Mesendoderm (in vitro differentiated cells): ENCODE measurements at regions not wholly inside any gene's neighbourhood (a gene's known extent, or its start where the extent isn't known, plus 50 kb on each side); places are given as distances from the start of the nearest gene placed in this dataset.

Experiments
- DNase-seq: peaks from one replicate; pipeline ENCODE4 v3.0.0; 2013
- H2AK5ac ChIP-seq: 2 replicates; pipeline ENCODE4 v1.6.1; 2013; ENCODE audit warnings: low read length, inconsistent platforms
- H2BK120ac ChIP-seq: 2 replicates; pipeline ENCODE4 v1.6.1; 2013; ENCODE audit warnings: low read depth, mild to moderate bottlenecking, low read length, moderate library complexity, mixed read lengths
- H2BK15ac ChIP-seq: replicated peaks from 2 replicates; pipeline ENCODE4 v1.6.1; 2013; ENCODE audit warnings: low read depth, mild to moderate bottlenecking, moderate library complexity
- H2BK5ac ChIP-seq: 2 replicates; pipeline ENCODE4 v1.6.1; 2013; ENCODE audit warnings: low read length, inconsistent platforms
- H3K18ac ChIP-seq: 2 replicates; pipeline ENCODE4 v1.6.1; 2013; ENCODE audit warnings: mild to moderate bottlenecking, low read length, mixed read lengths
- H3K23ac ChIP-seq: one replicate; pipeline ENCODE4 v1.6.1; 2013; ENCODE audit warnings: low read length
- H3K27ac ChIP-seq: 2 replicates; pipeline ENCODE4 v1.5.1; 2013; ENCODE audit warnings: low read depth, mild to moderate bottlenecking, inconsistent platforms, low read length, moderate library complexity
- H3K27me3 ChIP-seq: 2 replicates; pipeline ENCODE4 v1.6.1; 2013; ENCODE audit warnings: low read length, control low read depth, mild to moderate bottlenecking, inconsistent platforms; ENCODE audit not compliant: insufficient read depth, poor library complexity
- H3K36me3 ChIP-seq: 2 replicates; pipeline ENCODE4 v1.6.1; 2013; ENCODE audit warnings: low read length, inconsistent platforms; ENCODE audit not compliant: control insufficient read depth, insufficient read depth
- H3K4ac ChIP-seq: one replicate; pipeline ENCODE4 v1.6.1; 2013; ENCODE audit warnings: low read depth, mild to moderate bottlenecking, low read length, moderate library complexity
- H3K4me1 ChIP-seq: 2 replicates; pipeline ENCODE4 v1.6.1; 2013; ENCODE audit warnings: low read depth, low read length, inconsistent platforms; ENCODE audit not compliant: control insufficient read depth
- H3K4me2 ChIP-seq: 2 replicates; pipeline ENCODE4 v1.6.1; 2013; ENCODE audit warnings: low read length
- H3K4me3 ChIP-seq: 2 replicates; pipeline ENCODE4 v1.5.1; 2013; ENCODE audit warnings: mild to moderate bottlenecking, low read length
- H3K56ac ChIP-seq: one replicate; pipeline ENCODE4 v1.6.1; 2013; ENCODE audit warnings: low read length
- H3K79me1 ChIP-seq: 2 replicates; pipeline ENCODE4 v1.6.1; 2013; ENCODE audit warnings: low read length, inconsistent platforms
- H3K79me2 ChIP-seq: 2 replicates; pipeline ENCODE4 v1.6.1; 2013; ENCODE audit warnings: mild to moderate bottlenecking, low read length; ENCODE audit not compliant: control insufficient read depth, insufficient read depth
- H3K9ac ChIP-seq: 2 replicates; pipeline ENCODE4 v1.6.1; 2013; ENCODE audit warnings: low read length, inconsistent platforms
- H4K5ac ChIP-seq: one replicate; pipeline ENCODE4 v1.6.1; 2013; ENCODE audit warnings: low read length
- H4K8ac ChIP-seq: one replicate; pipeline ENCODE4 v1.6.1; 2013; ENCODE audit warnings: low read depth, mild to moderate bottlenecking, control low read depth, low read length, moderate library complexity
- WGBS: extraction: QIAGEN DNeasy Blood & Tissue Kit; methylation state at CpG from one replicate; pipeline ENCODE4 v1.1.7; 2013; ENCODE audit warnings: low lambda C conversion rate, missing lambda C conversion rate; ENCODE audit not compliant: insufficient coverage; ENCODE audit errors: extremely low coverage; 5-methylcytosine and 5-hydroxymethylcytosine counted together

- Histone ChIP-seq H2BK120ac (no peak overlapping the region), H3K23ac (no peak overlapping the region), H3K56ac (no peak overlapping the region), H2BK15ac (no peak overlapping the region), H2AK5ac (no peak overlapping the region), H3K4me1 (no peaks in the 10 kb centered on the region), H3K79me2 (no peaks in the 10 kb centered on the region), H3K27ac (no peak overlapping the region), H3K4me3 (no peak overlapping the region), H4K8ac (no peak overlapping the region), H3K4me2 (no peak overlapping the region), H3K27me3 (no peaks in the 10 kb centered on the region), H4K5ac (no peak overlapping the region), H3K9ac (no peak overlapping the region), H2BK5ac (no peak overlapping the region), H3K36me3 (no peaks in the 10 kb centered on the region), H3K4ac (no peak overlapping the region), H3K79me1 (no peaks in the 10 kb centered on the region), H3K18ac (no peak overlapping the region)
- no CpG with 5 or more reads among the region's 1 CpG for WGBS
- DNase-seq: no peak
These were observed 51.7 kb upstream of the NFKBIA start for GRCh38 chr14:35456261-35456660.

DNA sequence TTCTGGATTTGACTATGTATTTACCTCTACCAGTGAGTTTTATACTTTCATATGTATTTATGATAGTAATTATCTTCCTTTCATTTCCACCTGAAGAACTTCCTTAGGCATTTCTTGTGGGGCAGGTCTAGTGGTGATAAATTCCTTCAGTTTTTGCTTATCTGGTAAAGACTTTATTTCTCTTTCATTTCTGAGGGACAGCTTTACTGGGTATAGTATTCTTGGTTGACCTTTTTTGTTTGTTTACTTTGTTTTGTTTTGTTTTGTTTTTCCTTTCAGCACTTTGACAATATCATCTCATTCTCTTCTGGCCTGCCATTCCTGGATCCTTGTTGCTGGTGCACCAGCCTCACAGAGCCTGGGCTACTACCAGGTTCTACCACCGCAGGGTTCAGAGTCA lies 53.9 kb upstream of the NFKBIA start:
- Histone ChIP-seq H3K56ac (no peak overlapping the region), H3K27me3 (no peaks in the 10 kb centered on the region), H3K4me2 (no peak overlapping the region), H3K9ac (no peak overlapping the region), H4K5ac (no peak overlapping the region), H2BK120ac (no peak overlapping the region), H3K4me1 (no peaks in the 10 kb centered on the region), H3K4me3 (no peak overlapping the region), H3K79me2 (no peaks in the 10 kb centered on the region), H2AK5ac (no peak overlapping the region), H3K27ac (no peak overlapping the region), H3K36me3 (no peaks in the 10 kb centered on the region), H3K23ac (no peak overlapping the region), H3K18ac (no peak overlapping the region), H4K8ac (no peak overlapping the region), H2BK5ac (no peak overlapping the region), H3K79me1 (no peaks in the 10 kb centered on the region), H2BK15ac (no peak overlapping the region), H3K4ac (no peak overlapping the region)
- no CpG with 5 or more reads among the region's 1 CpG for WGBS
- DNase-seq: no peak

DNA sequence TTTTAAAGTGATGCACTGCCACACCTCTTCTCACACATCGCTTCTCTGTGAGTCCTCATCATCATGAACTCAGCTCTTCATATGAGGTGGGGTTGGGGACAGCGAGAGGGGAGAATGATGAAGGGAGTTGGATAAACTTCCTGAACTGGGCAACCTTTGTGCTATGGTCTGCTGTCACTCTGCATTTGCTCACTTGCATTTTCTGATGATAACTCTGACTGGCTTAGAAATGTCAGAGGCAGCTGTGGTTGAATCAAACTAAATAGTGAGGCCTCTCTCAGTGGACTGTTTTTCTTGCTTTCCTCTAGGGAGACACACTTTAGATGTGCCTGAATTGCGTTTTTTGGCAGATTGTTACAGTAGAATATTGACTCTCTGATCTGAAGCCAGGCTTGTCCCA lies 55.2 kb upstream of the NFKBIA start:
- H3K23ac ChIP-seq: no peak overlapping the region
- no CpG with 5 or more reads among the region's 3 CpGs for WGBS
- no peaks in the 10 kb centered on the region for H3K27me3 ChIP-seq
- no peak overlapping the region for H3K4ac ChIP-seq
- H2BK120ac ChIP-seq: no peak overlapping the region
- H3K18ac ChIP-seq: no peak overlapping the region
- no peaks in the 10 kb centered on the region for H3K79me1 ChIP-seq
- H3K36me3 ChIP-seq: no peaks in the 10 kb centered on the region
- H2BK15ac ChIP-seq: no peak overlapping the region
- no peak overlapping the region for H3K4me3 ChIP-seq
- DNase-seq: no peak
- no peak overlapping the region for H3K4me2 ChIP-seq
- H4K5ac ChIP-seq: no peak overlapping the region
- no peaks in the 10 kb centered on the region for H3K79me2 ChIP-seq
- no peak overlapping the region for H2AK5ac ChIP-seq
- H3K27ac ChIP-seq: no peak overlapping the region
- H3K56ac ChIP-seq: no peak overlapping the region
- H4K8ac ChIP-seq: no peak overlapping the region
- no peaks in the 10 kb centered on the region for H3K4me1 ChIP-seq
- no peak overlapping the region for H3K9ac ChIP-seq
- H2BK5ac ChIP-seq: no peak overlapping the region

DNA sequence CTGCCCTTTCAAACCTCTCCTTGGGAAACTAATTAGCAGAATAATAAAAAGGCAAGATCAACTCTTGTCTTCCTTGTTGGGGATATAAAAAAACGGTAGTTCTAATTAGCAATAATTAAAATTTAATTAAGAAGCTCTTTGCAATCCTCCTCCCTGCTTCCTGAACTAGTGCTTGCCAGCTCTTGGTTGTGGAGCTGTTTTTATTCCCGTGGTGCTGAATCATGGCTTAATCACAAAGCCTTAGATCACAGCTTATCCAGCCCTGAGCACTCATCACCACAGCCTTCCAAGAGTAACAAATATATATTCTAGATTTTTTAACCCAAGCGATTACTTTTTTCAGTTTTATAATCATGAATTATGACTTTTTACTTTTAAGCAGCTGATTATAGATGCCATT lies 63.2 kb upstream of the INSM2 start:
- Histone ChIP-seq H3K23ac (no peak overlapping the region), H3K79me2 (no peaks in the 10 kb centered on the region), H4K5ac (no peak overlapping the region), H3K9ac (no peak overlapping the region), H3K27ac (no peak overlapping the region), H2AK5ac (no peak overlapping the region), H3K56ac (no peak overlapping the region), H2BK15ac (no peak overlapping the region), H3K18ac (no peak overlapping the region), H3K4me3 (no peak overlapping the region), H2BK120ac (no peak overlapping the region), H3K4ac (no peak overlapping the region), H3K79me1 (no peaks in the 10 kb centered on the region), H3K36me3 (no peaks in the 10 kb centered on the region), H2BK5ac (no peak overlapping the region), H4K8ac (no peak overlapping the region), H3K27me3 (no peaks in the 10 kb centered on the region), H3K4me1 (no peaks in the 10 kb centered on the region), H3K4me2 (no peak overlapping the region)
- DNase-seq: peak; percentile 40
- WGBS: no CpG with 5 or more reads among the region's 3 CpGs

- H3K79me2 ChIP-seq: no peaks in the 10 kb centered on the region
- no peak overlapping the region for H4K5ac ChIP-seq
- H2BK120ac ChIP-seq: no peak overlapping the region
- no peaks in the 10 kb centered on the region for H3K4me1 ChIP-seq
- no peak overlapping the region for H3K9ac ChIP-seq
- H3K4ac ChIP-seq: no peak overlapping the region
- no peak overlapping the region for H3K27ac ChIP-seq
- no peak overlapping the region for H2BK15ac ChIP-seq
- no peaks in the 10 kb centered on the region for H3K27me3 ChIP-seq
- H3K36me3 ChIP-seq: no peaks in the 10 kb centered on the region
- H2BK5ac ChIP-seq: no peak overlapping the region
- no peak for DNase-seq
- H3K4me2 ChIP-seq: no peak overlapping the region
- H3K18ac ChIP-seq: no peak overlapping the region
- no peak overlapping the region for H3K23ac ChIP-seq
- H3K56ac ChIP-seq: no peak overlapping the region
- WGBS: no CpG with 5 or more reads among the region's 3 CpGs
- no peak overlapping the region for H2AK5ac ChIP-seq
- H4K8ac ChIP-seq: no peak overlapping the region
- no peaks in the 10 kb centered on the region for H3K79me1 ChIP-seq
- H3K4me3 ChIP-seq: no peak overlapping the region
These were observed 62.2 kb upstream of the INSM2 start for GRCh38 chr14:35471803-35472202.

DNA sequence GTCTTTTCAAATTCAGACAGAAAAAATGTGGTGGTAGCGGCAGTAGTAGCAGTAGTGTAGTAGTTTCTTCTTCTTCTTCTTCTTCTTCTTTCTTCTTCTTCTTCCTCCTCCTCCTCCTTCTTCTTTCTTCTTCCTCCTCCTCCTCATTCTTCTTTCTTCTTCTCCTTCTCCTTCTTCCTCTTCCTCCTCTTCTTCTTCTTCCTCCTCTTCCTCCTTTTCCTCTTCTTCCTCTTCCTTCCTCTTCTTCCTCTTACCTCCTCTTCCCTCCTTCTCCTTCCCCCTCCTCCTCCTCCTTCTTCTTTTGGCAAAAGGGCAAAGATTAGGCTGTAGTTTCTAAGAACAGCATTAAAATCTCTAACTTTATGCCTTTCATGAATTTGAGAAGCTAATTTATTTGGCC lies 59.6 kb upstream of the INSM2 start:
- no CpG with 5 or more reads among the region's 1 CpG for WGBS
- no peaks in the 10 kb centered on the region for H3K79me2 ChIP-seq
- H3K9ac ChIP-seq: no peak overlapping the region
- H3K56ac ChIP-seq: no peak overlapping the region
- H3K27ac ChIP-seq: no peak overlapping the region
- no peak overlapping the region for H3K4me3 ChIP-seq
- H3K18ac ChIP-seq: no peak overlapping the region
- H2AK5ac ChIP-seq: no peak overlapping the region
- no peak overlapping the region for H2BK15ac ChIP-seq
- H3K27me3 ChIP-seq: no peaks in the 10 kb centered on the region
- no peaks in the 10 kb centered on the region for H3K4me1 ChIP-seq
- no peaks in the 10 kb centered on the region for H3K79me1 ChIP-seq
- no peak overlapping the region for H4K8ac ChIP-seq
- H2BK120ac ChIP-seq: no peak overlapping the region
- no peak overlapping the region for H3K4me2 ChIP-seq
- DNase-seq: no peak
- H3K4ac ChIP-seq: no peak overlapping the region
- no peak overlapping the region for H4K5ac ChIP-seq
- H2BK5ac ChIP-seq: no peak overlapping the region
- no peak overlapping the region for H3K23ac ChIP-seq
- no peaks in the 10 kb centered on the region for H3K36me3 ChIP-seq
